ENCODE measurements at regions not wholly inside any gene's neighbourhood (a gene's known extent, or its start where the extent isn't known, plus 50 kb on each side); places are given as distances from the start of the nearest gene placed in this dataset.
A peak's percentile ranks its signal among the peaks of the same experiment; 100 is the strongest.

DNA sequence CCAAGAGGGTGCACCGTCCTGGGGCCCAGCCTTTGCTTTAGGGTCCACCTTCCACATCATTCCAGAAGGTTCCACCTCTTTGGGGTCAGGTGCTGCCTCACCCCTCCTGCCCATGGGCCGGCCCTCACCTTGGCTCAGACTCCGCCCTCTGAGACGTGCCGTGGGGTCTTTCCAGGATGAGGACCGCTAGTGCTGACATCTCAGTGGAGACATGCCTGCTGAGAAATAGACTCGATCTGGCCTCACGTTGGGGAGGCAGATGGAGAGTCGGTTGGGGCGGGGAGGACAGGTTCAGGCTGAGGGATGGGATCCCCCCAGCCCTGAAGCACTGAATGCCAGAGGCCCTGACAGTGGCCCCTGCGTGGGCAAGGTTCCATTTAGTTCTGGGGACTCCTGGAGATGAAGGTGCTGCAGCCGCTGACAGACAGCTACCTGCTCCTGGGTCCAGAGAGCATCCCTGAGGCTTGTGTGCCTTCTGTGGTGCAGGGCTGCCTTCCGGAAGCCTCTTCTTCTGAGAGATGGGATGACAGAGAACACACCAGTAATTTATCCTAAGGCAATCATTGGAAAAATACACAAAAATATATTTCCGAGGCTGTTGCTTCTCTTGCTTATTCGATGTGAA, 185.3 kb downstream of the KIF26A start:
- no peak for DNase-seq

DNA sequence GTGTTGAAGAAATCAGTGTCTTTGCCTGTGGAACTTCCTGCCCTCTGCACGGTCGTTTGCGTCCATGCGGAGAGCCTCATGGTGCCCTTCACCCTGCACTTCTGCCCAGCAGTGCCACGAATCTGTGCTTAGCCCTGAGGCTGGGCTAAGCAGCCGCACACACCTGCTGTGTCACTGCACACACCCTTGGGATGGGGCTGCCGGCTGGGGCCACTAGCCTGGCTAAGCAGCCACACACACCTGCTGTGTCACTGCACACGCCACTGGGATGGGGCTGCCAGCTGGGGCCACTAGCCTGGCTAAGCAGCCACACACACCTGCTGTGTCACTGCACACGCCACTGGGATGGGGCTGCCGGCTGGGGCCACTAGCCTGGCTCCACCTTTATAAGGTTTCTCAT, 188.5 kb downstream of the KIF26A start:
- no peak for DNase-seq

DNA sequence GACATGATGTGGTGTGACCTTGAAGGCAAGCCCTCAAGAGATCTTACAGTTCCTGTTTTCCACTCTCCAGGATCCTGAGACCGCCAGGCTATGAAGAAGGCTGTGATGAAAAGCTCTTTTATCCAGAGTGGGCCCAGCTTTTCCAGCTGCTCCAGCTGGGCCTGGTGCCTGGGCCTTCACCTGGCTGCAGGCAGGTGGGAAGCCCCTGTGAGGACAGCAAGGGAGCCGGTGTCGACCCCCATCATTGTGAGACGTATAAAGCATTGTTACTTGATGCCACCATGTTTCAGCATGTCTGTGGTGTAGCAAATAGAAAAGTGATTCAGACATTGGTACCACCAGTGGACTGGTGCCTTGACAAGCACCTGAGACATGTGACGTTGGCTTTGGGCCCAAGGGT, 190.2 kb downstream of the KIF26A start:
- DNase-seq = no peak

DNA sequence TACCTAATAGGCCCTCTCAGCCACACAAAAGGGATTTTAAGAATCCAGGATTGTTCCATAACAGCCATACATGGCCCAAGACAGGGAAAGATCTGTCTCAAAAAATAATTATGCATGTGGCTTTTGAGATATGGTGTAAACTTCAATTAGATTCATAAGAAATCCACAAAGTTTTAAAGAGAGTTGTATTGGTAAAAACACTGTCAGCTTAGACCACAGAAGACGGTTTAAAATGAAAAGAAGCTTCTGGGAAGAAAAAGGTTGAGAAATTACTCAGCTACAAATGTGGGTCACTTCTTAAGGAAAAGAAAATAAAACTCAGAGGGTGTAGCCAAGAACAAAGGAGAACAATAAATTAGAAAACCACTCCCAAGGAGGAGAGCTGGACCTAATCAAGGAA, 191.4 kb downstream of the KIF26A start:
- no peak for DNase-seq

DNA sequence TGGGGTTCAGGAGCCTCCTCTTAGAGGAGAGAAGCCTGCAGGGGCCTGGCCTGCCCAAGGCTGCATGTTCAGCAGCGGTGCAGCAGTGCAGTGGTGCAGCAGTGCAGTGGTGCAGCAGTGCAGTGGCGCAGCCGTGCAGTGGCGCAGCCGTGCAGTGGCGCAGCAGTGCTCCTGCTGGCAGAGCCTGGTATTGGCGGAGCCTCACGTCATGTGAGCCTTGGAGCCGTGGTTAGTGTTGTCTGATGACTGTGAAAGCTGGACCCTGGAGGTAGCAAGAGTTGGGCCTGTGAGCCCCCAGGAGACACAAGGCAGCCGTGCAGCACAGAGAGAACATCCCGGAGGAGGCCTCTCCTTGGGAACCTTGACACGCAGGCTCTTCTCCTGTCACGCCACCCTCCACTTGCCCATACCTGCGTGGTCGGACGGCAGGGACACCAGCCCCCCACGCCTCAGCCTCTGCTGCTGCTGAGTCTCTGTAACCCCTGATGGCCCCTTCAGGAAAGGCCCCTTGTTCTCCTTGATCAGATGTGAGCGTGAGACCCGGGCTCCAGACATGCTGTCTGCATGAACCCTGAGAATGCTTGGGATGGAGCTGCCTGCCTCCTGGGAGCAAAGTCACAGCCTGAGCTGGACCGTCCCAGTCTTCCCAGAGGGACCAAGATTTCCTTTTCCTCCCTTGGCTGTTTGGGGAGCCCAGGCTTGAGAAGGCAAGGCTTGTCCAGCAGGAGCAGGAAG, 193.7 kb downstream of the KIF26A start:
- no peak for DNase-seq

DNA sequence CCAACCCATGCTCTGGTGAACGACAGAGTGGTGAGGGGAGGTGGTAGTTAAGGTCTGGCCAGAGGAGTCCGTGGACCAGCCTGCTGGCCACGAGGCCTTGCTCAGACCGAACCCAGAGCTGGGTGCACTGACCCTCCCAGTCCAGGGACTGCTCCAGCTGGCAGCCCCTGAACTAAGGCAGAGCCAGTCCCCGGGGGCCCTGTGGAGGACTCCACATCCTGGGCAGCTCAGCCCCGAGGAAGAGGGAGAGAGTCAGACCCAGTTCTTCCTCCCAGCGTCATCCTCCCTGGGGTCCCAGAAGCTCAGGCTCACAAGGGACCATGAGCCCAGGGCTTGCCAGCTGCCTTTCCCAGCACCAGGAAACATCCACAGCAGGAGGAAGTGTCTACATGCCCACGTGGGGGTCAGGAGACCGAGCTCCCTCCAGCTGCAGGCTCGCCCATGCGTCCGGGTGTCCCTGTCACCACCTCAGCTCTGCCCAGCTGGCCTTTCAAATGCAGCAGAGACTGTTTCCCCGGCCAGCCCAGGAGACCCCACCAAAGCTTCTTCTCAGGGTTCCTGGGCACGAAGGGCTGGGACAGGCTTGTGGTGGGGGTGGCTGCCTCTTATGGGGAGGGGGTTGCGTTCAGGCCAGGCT, 194.4 kb downstream of the KIF26A start:
- no peak for DNase-seq

DNA sequence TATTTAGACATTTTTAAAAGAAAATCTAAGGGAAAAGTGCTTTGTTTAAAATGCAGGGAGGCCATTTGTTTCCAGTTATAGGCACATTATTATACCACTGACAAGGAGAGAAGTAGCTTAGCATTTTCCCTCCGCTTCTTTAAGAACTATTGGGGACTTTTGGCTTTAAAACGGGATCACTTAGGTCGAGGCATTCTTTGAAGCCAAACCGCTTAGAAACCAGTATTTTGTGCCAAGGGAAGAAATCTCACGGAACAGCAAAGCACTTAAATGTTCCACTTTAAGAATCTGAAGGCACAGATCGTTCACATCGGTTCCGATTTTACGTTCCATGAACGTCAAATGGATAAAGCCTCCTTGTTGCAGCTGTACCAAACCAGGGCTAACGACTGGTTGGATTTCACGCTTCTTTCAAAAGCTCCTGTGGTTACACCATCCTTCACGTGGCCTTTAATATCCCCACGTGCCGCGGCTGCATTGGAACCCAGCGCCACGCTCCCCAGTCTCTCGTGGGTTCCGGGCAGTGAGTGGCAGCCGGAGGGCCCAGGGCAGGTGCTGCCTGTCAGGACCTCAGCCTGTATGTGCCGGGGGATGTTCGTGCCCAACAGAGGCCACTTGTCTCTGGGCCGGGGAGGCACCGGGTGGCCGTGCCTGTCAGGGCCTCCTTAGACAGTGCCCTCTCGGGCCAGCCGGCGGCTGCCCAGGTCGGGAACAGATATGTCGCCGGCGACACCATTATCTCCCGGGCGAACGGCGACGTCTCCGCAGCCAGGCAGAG, 195.4 kb downstream of the KIF26A start:
- no peak for DNase-seq

DNA sequence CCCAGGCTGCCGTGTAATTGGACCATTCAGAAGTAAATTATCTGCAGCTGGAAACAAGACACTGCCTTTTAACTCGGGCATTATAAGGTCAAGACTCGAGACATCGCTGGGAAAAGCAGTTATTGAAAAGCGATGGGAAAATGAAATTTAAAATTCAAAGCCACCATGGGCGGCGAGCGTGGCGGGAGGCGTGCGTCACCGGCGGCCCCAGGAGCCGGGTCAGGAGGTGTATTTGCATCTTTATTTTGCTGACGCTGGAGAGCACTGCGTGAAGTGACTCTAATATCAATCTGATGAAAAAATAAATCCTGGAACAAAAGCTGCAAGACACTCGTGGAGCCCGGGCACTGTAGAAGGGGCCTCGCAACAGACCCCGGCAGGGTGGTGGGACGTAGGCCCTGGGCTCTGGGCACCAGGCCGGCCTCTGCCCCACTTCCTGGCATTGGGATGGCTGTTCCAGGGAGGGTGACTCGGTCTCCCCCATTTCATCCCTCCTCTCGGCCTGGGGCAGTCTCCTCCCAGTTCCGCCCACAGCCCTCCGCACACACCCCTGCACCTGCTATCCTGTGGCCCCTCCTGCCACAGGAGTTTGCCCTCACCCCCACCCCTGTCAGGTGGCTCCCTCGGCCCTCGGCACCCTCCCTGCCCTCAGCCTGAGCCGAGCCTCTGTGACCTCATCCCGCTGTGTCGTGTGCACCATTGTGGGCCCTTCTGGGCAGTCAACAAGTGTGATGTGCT, 196.2 kb downstream of the KIF26A start:
- DNase-seq = no peak

DNA sequence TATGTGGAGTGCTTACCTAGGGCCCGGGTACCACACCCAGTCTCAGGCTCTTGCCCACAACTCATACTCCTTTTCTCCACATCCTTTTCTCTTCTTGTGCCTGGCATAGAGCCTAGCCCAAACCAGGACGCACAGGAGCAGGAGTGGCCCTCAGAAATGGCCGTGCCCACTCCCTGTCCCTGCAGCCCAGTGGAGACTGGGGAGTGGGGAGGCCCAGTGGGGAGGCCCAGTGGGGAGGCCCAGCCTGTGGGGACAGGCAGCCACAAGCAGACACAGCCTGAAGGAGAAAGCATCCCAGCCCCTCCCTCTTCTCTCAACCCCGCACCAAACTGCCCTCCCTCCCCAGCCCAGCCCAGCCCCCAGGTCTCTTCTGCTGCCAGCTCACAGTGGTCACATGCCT, 196.8 kb downstream of the KIF26A start:
- DNase-seq = no peak

DNA sequence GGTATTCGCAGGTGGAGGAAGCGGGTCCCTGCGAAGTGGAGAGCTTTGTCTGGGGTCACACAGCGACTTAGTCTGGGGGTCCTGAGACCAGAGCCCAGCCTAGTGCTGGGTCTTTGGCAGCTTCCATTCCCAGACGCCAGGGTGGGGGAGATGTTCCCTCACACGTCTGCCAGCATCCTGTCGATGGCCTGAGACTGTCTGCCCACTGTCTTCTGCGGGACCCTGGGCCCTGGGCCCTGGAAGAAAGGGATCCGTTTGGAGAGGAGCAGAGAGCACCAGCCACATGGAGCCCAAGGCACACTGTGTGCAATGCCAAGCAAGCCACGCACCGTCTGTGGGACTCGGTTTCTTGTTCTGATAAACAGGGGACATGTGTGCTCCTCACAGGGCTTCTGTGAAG, 197.2 kb downstream of the KIF26A start:
- no peak for DNase-seq

DNA sequence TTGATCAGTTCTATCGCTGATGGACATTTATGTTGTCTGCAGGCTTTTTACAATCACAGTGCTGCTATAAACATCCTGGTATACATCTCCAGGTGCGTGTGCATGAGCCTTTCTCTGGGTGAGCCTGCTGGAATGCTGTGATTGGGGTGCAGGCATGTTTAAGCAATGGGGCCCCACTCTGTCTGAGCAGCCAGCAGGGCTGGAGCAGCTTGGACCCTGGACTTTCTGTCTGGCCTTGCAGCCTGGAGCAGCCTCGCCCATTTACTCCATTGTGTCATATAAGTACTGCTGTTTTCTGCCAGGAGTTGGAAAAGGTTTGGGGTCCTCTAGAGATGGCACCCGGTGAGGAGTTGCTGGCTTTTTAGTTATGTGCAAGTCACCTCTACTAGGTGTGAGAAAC, 199.0 kb downstream of the KIF26A start:
- DNase-seq = no peak

DNA sequence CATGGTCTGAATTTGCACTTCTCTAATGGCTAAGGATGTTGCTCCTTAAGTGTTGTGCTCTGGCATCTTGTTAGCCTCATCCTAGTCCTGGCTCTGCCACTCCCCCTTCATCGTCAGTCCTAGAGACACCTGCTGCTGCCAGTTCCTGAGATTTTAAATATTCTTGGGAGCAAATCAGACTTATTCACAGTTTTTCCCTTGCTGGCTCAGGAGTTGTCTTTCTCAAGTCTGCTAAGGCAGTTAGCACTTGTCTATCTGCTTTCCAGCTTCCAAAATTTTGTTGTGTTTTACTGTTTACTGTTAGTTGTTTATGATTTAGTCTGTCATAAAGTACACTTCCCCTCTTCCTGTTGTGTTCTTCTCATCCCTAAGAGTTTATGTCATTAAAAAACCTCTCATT, 201.0 kb downstream of the KIF26A start:
- DNase-seq = no peak

DNA sequence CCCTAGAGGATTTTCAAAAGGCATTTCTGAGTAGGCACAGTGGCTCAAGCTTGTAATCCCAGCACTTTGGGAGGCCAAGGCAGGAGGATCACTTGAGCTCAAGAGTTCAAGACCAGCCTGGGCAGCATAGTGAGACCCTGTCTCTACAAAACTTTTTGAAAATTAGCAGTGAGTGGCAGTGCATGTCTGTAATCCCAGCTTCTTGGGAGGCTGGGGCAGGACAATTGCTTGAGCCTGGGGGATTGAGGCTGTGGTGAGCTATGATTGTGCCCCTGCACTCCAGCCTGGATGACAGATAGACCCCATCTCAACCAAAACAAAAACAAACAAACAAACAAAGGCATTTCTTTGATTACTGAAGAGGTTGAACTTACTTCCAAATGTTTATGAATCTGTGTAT, 201.4 kb downstream of the KIF26A start:
- DNase-seq = no peak

DNA sequence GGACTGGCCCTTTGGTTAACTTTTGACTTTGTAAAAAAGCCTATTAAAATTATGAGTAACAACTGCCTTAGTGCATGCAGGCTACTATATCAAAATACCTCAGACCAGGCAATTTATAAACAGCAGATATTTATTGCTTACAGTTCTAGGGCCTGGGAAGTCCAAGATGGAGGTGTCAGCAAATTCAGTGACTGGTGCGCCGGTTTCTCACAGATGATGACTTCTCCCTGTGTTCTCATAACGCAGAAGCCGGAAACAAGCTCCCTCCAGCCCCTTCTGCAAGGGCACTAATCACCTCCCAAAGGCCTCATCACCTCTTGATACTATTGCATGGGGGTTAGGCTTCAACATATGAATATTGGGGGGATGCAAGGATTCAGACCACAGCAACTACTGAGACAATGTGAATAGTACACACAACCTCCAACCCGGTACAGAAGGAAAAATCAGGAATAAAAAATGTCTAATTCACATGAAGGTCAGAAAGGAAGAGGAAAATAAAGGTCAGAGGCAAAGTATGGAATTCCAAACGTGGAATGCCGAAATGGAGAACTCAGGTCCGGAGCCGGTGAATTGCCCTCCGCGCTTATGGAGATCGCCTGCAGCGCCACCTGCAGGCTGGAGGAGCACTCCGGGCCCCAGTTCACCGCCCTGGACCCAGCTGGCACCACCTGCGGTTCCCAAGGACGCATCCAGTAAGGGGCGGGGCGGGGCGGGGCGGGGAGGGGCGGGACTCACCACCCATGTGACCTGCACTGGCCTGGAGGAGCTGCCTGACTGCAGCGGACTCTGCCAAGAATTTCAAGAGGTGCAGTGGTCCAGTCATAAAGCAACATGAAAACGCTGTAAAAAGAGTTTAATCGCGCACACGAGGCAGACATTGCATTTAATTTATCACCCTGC, 203.4 kb downstream of the KIF26A start:
- peak; percentile 51 for DNase-seq

DNA sequence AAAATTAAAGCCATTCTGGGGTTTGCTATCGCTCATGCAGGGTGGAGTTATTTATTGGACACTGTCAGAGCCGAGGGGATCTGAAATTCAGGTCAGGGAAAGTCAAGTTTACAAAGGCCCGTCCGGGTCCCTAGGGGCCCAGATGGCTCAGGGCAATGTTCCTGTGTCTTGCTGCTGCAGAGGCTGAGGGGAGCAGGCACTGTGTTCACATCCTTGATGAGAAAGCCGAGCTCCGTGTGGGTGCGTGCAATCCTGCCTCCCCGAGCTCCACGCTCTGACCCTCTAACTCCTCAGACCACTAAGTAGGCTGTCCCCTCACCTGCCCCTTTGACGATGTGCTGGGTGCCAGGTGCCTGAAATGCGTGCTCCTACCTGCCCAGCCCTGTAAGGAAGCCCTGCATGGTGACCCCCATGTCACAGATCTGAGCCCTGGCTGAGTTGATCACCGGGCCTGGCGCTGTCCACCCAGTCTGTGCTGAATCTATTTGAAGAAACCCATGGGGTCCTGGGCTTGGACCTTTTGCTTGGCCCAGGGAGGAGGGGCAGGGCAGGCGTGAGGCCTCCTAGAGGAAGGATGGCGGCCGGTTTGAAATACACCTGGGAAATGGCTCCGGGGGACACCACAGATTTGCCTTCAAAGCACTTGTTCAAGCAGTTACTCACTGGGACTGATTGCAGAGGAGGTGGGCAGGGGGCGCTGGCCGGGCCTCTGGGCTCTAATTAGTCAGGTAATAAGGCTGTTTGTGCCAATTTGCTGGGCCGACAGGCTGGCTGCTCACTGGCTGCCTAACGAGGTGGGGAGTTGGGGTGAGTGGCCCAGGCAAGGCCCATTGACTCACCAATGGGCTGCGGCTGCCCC, 204.3 kb downstream of the KIF26A start:
- DNase-seq = no peak

DNA sequence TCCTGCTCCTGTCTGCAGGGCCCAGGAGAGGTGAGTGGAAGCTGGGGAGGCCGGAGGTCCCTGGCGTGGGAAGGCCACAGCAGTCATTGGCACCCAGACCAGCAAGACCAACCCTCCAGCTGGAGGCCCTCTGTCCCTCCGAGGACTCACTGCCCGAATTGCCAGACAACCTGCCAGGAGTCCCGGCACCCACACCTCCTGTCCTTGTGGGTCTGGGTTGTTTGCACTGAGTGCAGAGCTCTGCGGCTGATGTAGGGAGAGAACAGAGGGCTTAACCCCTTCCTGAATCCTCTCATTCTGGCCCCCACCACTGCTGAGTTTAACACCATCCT, 204.9 kb downstream of the KIF26A start:
- DNase-seq = no peak

DNA sequence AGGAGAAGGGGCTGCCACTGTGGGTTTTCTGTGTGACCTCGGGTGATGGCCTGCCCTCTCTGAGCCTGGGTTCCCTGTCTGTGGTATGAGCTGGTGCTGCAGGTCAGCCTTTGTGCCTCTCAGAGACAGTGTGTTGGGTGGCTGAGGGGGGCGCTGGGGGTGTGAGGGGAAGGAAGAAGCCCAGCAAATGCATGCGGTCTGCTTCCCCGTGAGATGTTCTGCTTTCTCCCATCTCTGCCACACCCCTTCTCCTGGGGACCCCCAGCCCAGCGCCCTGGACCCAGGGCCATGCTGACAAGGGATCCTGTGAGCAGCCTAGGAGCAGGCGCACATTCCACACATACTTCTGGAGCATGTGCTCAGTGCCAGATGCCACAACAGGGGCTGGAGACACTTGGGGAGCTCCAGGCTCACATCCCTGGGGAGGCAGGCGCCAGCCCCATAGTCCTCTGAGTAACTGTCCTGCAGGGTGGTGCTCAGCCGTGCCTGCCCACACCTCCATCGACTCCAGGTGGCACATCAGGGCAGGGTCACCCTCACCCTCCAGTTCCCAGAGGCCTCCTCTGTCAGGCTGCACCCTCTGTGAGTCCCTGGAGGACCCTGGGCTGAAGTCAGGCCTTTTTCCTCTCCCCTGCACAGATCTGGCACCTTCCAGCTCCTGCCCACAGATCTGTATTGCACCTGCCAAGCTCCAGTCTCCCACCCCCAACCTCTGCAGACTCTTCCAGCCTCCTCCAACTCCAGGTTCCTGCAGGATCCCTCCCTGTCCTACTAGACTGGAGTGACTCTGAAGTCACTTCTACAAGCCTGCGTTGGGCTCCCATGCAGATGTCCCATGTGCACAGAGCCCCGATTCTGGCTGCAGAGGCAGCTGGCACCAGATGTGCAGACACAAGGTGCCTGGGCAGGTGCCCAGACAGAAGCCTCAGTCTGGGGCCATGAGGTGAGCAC, 205.6 kb downstream of the KIF26A start:
- DNase-seq = no peak

DNA sequence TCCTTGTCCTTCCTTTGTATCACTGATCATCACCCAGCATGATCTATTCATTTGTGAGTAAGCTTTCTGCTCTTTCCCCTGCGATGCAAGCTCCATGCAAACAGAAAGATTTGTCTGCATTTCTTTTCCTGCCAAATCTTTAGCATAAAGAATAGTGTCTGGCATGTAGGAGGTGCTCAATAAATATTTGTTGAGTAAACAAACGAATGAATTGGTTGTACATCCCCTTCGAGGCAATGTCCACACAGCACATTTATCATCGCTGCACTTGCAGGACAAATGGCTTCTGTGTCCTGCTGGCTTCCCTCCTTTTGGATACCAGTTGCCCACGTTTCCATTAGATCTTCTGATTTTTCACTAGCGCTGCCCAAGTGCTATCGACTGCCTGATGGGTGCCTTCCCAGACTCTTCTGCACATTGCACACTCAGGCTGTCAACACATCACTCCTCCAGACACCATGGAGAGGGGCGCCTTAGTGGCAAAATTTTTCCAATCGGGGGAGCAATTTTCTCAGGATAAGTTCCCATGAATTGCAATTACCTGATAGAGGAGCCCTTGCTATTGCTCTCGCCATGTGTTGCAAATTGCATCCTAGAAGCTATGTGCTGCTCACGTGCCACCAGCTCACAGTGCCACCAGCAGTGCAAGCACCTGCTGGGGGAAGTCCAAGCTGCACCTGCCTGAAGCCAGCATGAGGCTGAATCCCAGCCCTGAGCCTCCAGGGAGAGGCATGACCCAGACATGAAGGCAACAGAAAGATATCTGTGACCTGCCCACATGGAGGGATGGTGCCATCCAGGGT, 206.6 kb downstream of the KIF26A start:
- no peak for DNase-seq
